Fibroblast of pulmonary artery (primary cell): ENCODE measurements at regions not wholly inside any gene's neighbourhood (a gene's known extent, or its start where the extent isn't known, plus 50 kb on each side); places are given as distances from the start of the nearest gene placed in this dataset.

ENCODE experiments used
- DNase-seq: peaks from one replicate; pipeline ENCODE4 v3.0.0-alpha.2; 2010; ENCODE audit warnings: low read depth
- H3K4me3 ChIP-seq: replicated peaks from 2 replicates; pipeline ENCODE4 v1.5.1; 2011; ENCODE audit warnings: low read depth, mild to moderate bottlenecking, control low read depth, low read length, moderate library complexity
- CTCF ChIP-seq: IDR thresholded peaks from 2 replicates; pipeline ENCODE4 v1.5.1; 2011; ENCODE audit warnings: mild to moderate bottlenecking, control low read depth, low read length, inconsistent platforms; ENCODE audit errors: missing control alignments

GRCh38 chr4:152258804-152259708, 276.8 kb downstream of the FBXW7 start:
- peak; percentile 72 for DNase-seq
- no peak for TF ChIP-seq CTCF
- H3K4me3 ChIP-seq = no peak overlapping the region

DNA sequence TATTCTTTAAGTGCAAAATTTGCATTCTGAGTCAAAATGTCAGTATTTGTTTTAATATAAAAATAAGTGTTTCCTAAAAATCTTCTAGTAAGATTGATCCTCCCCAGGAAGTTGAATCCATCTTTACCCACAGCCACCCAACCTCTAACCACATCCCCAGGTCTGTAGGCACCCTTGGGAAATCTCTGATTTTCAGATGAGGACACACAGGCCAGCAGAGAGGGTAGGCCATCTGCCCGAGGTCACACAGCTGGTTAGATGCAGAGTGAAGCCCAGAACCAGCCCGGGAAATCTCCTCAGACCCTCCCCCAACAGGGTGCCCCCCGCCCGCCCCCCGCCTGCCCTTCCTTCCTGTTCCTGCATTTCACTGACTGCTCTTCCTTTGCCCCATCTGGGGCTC, 277.5 kb downstream of the FBXW7 start:
- no peak for TF ChIP-seq CTCF
- DNase-seq = no peak
- H3K4me3 ChIP-seq = no peak overlapping the region

DNA sequence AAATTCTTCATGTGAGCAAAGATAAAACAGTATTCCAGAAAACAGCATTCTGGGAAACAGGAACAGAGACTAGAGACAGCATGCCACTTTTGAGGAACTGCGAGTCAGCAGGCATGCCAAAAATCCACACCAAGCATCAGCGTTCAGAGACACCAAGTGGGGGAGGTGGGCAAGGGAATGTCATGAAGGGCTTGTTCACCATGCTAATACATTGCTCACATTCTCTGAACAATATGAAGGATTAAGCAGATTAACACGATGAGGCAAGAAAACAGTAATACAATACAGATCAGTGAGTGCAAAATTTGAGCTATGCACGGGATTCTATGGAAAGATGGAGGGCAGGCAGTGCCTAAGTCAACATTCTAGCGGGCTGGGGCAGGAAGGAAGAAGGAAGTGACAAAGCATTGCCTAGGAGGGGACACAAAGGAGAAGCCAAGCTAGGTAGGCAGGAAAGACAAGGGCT, 278.3 kb downstream of the FBXW7 start:
- peak; percentile 30 for DNase-seq
- no peak overlapping the region for H3K4me3 ChIP-seq
- TF ChIP-seq CTCF = no peak

DNA sequence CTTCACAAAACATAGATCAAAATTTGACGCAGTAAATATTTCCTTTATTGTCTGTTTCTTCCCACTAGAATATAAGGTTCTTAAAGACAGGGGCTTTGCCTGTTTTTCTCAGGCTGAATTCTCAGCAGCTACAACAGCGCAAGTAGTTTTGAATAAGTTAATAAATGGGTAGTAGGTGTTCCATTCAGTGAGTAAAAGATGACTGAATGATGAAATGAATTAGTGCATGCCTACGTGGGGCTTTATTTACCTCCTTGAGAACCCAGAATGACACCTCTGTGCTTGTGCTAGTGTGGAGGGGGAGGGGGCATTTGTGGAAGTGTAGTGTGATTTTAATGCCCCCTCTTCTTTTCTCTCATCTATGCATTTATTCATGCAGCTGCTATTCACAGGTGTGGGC, 278.9 kb downstream of the FBXW7 start:
- no peak for DNase-seq
- TF ChIP-seq CTCF = no peak
- no peak overlapping the region for H3K4me3 ChIP-seq

DNA sequence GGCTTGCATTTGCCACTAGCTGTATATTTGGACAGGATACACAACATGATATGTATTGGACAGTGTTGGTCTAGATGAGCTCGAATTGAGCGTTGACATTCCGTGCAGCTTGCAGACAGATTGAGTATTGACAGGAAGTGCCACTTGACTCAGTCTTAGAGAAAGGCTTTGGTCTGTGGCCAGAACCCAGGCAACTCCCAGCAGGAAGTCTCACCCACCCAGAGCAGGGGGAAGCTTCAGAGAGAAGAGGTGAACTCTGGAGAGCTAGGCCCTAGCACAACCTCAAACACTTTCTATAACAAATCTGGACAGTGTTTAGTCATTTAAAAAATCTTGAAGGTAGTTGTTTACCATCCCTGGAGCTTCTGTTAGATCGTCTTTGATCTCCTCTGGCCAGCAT, 280.5 kb downstream of the FBXW7 start:
- no peak for TF ChIP-seq CTCF
- H3K4me3 ChIP-seq = no peak overlapping the region
- DNase-seq = peak; percentile 14

DNA sequence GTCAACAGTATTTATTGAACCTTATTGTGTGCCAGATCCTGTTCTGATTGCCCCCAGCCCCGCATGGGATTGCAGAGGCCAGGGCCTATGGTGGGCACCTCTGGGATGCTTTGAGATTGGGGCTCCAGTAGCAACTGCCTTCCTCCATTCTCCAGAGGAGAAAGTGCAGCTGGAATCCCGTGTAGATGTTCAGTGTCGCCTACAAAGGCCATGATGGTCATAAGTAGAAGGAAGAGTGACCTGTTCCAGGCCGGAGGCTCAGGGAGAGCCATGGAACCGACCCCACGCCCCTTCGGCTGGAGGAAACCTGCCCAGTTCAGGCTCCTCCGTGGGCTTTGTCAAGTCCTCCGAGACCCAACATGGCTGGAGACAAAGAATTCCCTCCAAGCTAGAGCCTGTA, 287.5 kb downstream of the FBXW7 start:
- TF ChIP-seq CTCF = no peak
- no peak for DNase-seq
- no peak overlapping the region for H3K4me3 ChIP-seq
